T-helper 2 cell treated with Interferon-gamma antibody and Interleukin-4, amounts not matched to agents 100 ng/mL and 5 ng/mL, for 36 hours (primary cell): ENCODE measurements at regions not wholly inside any gene's neighbourhood (a gene's known extent, or its start where the extent isn't known, plus 50 kb on each side); places are given as distances from the start of the nearest gene placed in this dataset.

ENCODE experiments used
- intact Hi-C: fragments of 100-400 bp; cut with micrococcal nuclease; formaldehyde crosslinking; loops from one replicate; pipeline ENCODE4 v1.15.1; 2023

DNA sequence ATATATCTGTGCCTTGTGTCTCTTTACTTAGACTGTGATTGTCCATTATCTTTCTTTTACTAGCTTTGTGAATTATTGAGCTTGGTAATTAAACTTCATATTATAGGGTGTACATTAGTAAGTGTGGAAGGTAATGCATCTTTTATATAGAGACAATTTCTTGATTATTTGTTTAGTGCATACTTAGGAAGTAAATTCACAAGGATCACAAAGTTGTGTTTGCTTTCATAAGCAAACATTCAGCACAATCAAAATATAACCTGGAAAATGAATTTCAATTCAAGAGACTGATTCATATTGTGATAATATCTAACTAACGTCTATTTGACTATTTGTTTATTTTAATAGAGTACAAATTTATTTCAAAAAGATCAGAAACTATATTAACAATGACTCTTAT, 749.9 kb upstream of the NUDT12 start:
- intact Hi-C loops = no loop called here

DNA sequence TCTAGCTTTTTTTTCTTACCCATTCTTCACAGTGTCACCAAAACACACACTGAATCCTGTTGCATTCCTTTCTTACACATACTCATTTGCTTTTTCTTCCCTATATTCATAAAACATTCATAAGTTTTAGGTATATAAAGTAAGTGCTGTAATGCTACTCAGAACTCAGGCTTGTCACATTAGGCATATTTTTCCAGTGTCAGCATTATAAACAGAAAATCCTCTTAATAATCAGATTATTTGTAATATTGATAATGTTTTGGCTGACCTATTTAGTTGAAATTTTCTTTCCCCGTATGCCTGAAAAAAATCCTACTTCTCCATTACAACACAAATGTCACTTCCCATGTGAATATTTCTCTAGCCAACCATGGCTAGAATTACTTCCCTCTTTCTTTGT, 743.0 kb upstream of the NUDT12 start:
- intact Hi-C loops = no loop called here

DNA sequence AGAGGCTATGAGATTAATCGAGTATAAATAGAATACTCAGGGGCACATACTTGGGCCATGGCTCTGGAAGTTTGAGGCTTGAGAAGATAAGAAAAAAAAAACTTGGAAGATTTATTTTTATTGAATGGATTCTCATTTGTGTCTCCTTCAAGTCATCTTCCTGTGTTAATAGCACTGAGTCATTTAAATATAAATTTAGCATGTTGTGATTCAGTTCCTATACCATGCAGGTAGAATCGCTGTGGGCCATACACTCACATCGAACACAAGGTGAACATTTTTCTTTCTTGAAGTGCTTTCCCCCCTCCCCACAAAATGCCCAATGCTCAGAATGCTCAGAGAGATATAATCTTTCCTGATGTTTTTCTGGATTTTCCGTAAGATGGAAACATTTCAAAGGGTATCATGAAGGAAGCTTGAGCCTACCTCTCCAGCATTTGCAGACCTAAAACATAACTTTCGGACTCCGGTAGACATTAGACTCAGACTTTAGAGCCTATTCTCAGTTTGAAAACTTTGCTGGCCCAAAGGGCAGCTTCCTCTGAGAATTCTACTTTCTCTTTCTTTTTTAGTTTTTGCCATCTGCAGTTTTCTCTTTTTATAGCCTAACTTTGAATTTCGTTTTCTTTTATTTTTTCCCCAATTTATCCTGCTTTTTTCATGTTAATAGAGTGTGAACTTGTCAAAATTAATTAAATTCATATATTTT, 737.6 kb upstream of the NUDT12 start:
- intact Hi-C loops = no loop called here

DNA sequence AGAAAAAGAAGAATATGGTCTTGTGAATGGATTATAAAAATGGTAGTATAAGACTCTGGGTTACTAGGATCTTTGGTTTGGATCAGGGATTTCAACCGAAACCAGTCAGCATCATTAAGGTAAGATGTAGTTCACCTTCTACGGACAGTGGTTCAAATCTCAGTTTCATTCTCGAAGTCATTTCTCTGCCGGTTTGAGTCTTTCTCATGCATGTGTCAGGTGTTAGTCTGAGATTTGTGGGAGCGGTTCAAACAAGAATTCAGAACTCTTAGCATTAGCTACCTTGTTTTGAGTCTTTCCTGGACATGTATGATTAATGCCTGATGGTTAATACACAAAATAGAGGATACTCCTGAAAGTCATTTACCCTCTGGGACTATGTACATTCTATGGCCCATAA, 735.9 kb upstream of the NUDT12 start:
- intact Hi-C loops = no loop called here

DNA sequence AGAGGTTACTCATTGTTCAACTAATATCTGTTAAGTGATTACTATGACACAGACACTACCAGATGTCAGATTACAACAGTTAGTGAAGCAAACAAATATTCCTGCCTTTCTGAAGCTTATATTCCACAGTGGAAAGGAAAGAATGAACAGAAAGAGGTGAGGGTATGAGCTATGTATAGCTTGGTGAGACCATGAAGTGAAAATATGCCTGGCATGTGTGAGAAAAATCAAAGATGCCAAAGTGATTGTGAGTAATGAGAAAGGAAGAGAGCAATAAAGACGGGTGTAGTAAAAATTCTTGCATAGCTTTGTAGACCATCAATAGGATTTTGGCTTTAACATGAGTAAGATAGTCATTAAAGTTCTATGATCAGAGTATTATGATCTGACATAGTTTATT, 734.5 kb upstream of the NUDT12 start:
- intact Hi-C loops = no loop called here

DNA sequence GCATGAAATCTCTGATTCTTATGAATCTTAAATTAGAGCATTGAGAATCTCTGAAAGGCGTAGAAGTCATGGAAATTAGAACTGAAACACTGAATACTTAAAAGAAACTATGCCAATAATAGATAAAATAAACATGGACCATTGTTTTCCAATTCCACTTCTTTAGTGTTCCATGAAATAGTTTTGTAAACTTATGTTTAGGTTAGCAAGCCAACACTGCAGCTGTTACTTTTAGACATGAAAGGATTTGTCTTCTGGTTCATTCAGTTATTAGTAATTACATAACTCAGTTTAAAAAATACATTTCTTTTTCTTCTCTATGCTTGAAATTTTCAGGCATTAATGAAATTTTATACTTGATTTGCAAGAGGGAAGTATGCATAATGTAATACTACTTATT, 733.4 kb upstream of the NUDT12 start:
- intact Hi-C loops = no loop called here

DNA sequence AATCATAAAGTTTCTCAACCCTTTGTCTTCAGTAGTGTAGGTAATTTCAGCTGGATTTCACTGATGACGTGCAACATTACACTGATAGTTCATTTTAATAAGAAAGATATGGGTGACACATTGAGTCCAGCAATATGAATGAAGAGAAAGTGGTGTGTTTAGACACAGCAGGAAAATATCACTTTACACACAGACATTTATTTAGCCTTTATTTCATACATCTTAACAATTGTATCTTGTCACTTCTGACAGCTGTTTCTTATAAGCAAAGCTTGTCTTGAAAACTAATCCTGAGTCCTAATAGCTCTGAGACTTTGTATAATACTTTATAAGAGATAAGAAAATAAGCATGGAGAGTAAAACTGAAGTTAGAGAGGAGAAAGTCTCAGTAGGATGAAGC, 720.5 kb upstream of the NUDT12 start:
- intact Hi-C loops = no loop called here

DNA sequence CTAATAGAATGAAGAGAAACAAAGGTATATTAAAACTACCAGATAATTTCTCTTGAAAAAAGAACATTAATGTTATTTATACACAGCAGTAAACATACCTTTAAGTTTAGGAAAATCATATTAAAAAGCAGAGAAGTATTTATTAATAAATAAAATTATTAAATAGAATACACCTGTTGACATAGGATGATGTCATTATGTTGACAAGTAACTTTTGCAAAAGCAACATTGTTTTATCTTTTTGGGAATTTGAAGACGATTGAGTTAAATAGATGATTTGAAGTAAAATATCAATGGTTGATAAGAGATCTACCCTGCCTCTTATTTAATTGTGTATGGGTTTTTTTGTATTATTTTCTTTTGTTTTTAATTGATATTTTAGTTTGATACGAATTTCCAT, 711.1 kb upstream of the NUDT12 start:
- intact Hi-C loops = no loop called here

DNA sequence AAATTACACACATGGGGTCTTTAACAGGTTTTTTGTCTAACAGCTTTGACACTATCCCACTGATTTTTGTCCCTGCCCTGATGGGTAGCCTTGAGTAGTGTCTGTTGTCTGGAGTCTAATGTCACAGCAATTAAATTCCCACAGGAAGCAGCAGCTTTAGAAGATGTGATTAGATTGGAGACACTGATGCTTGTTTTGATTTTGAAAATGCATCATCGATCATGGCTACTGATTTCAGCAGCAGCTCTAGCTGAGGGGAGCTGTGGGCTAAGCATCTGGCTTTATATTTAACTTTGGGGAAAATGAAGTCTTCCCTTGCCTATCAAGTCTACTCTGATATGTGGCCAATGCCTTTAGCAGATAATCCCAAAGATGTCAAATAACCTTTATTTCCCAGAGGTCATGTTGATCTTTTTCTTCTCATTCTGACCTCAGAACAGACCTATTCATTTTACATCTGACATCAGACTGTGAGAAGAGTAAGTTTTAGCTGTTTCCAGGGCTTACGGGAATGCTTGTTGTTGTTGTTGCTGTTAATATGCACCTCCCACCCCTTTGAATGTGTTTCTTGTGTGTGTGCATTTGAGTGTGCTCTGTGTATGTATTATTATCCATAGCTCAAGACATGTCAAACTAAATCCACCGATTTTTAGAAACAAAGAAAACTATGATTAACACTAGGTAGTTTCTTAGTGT, 704.9 kb upstream of the NUDT12 start:
- intact Hi-C loops = no loop called here

DNA sequence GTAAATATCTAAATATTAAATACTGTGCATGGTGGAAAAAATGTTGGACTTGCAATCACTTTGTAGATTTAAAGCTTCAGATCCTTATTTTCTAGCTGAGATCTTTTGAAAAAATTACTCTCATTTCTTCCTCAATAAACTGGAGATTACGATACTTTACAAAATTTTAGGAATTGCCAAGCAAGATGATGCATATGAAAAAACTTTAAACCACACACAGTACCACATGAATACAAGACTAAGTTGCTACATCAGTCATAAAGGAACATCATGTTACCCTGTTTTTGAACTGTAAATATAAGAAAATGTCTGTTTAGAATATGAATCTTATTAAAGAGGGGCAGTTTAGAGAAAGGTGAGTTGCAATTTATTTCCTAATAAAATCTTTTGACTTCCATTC, 703.6 kb upstream of the NUDT12 start:
- intact Hi-C loops = no loop called here

DNA sequence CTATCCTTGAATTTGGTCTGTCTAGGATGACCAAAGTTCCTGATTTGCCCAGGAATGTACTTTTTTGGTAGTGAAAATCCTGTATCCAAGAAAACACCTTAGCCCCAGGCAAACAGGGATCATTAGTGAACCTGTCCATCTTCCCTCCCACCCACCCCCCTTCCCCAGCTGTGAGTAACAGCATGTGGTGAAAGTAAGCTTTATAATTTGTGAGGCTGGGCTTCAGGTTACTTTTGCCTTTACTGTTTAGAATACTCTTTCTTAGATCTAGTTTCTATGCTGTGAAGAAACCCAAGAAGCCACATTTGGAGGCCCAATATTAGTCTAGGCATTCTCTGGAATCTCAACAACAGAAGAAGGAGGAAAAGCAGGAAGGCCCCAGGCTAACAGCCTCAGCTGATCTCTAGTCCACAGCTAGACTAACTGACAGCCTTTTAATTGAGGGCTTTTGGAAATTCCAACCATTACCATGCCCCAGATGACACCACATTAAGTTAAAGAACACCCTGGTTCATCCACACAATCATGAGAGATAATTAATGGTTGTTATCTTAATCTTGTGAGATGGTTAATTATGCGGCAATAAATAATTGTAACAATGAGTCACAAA, 703.0 kb upstream of the NUDT12 start:
- intact Hi-C loops = no loop called here

DNA sequence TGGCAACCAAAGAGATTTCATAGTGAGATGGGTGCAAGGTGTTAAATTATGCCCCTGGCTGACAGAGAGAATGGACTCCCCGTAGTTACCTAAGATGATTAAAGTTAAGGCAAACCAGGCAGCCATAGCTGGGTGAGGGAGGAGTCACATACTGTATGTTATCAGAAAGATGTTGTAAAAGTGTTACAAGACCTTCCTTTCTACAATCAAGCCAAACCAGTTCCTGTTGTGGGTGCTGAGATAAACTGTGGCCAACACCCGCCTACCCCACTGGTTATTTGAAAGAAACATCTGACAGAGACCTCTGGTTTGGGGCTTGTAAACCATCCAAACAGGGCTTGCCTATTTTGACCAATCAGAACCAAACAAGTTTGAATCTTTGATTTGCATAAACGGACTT, 684.7 kb upstream of the NUDT12 start:
- intact Hi-C loops = no loop called here

DNA sequence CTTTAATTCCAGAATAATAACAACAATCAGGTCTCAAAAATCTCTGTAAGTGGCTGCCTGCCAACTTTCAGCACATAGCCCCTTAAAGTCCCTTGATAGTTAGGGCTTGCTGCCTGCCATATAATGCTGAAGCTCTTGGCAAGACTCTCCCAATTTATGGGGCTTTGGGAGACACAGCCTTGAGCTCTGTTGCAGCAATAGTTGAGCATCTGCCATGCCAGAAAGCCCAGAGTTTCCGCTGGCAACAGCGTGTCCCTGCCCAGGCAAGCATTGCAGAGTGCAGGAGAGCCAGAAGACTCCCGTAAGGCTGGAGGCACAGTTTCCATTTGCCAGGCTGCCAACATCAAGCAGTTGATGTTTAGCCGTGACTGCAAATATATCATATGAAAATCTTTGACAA, 678.5 kb upstream of the NUDT12 start:
- intact Hi-C loops = no loop called here

DNA sequence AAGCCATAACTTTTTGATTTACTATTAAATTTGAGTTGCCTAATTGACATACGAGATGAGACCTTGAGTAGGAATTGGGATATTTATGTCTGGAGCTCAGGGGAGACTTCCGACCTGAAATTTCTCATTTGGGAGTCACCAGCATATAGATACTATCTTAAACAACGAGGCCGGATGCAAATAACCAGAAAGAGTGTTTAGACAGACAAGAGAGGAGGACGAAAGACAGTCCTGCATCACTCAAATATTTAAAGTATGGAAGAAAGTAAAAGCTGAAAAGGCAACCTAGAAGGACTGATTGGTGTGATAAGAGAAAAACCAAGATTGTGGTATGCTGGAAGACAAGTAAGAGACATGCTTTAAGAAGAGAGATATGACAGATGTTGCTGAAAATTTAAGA, 675.0 kb upstream of the NUDT12 start:
- intact Hi-C loops = no loop called here

DNA sequence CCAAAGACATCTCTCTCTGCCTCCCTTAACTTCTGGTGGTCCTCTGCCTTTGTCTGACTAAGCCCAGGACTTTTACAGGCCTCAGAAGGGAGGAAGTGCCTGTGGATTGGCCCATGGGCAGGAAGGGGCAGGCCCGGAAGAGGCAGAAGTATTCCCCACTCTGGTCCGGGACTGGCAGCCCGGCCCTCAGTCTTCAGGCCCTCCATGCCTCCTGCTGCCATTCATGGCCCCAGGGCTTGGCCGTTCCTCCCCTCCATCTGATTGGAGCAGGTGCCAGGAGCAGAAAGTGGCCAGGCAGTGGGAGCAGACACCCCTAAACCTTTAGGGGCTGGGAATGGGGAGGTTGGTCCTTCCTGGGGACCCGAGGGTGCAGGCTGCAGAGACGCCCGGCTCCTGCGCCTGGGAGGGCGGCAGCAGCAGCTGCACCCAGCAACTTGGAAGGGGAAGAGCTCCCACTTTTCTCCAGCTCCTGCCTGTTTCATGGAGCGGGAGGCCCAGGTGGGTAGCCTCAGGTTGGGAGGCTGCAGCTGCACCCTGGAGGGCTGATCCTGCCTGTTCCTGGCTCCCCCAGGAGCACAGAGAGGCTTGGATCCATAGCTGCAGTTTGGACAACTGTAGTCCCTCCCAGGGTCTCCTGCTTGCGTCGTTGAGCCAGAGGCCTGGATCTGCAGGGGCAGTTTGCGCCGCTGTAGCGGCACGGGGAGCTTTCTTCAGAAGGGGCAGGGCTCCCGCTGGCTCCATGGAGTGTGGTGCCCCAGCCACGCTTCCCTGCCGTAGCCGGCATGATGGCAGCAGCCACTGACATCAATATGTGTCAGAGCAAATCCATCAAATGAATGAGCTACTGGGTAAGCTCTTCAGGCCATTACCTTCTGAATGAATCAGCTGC, 661.5 kb upstream of the NUDT12 start:
- intact Hi-C loops = no loop called here

DNA sequence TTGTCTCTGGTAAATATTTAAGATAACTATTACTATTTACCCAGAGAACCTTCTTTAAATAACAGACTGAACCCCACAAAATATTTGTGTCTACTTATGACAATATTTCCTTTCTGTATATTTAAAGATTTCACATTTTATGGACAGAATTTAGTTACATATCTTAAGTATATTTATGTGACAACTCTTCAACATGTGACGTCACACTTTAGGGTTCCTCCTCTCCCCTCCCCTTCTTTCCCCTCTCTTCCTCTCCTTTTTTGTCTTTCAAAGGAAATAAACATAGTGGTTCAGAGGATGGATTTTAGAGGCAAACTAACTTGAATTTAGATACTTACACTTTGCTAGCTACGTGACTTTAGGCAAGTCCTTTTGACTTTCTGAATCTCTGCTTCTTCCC, 655.6 kb upstream of the NUDT12 start:
- intact Hi-C loops = no loop called here

DNA sequence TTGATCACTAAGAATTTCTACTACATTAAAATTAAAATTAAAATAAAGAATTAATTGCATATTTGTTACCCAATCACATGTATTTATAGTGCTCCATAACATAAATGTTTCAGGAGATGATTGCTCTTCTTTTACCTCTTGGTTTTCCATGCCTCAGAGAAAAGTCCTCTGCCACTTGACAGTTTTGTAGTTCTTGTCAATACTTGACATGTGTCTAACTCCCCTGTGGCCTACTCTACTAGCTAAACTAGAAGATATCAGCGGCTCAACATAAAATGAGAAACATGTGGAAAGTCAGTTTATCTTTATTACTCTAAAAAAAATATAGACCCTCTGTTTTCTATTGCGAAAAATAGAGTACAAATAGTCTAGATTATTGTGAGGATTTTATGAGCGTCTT, 650.6 kb upstream of the NUDT12 start:
- intact Hi-C loops = no loop called here

DNA sequence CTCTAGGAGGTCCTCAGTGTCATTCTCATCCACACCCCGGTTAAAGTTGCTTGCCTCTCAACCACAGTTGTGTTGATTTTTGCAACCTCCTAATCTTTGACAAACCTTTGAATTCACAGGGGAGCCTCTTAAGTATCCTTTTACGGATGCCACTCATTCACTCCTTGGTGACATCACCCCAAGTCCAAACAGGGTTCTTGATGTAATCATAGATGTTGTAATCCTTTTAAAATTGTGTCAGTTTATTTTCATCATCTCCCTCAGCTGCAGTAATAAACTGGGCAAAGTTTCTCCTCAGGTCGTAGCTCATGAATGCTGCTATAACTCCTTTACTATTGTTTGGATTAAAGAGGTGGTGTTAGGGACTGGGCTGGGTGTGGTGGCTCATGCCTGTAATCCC, 637.2 kb upstream of the NUDT12 start:
- intact Hi-C loops = no loop called here

DNA sequence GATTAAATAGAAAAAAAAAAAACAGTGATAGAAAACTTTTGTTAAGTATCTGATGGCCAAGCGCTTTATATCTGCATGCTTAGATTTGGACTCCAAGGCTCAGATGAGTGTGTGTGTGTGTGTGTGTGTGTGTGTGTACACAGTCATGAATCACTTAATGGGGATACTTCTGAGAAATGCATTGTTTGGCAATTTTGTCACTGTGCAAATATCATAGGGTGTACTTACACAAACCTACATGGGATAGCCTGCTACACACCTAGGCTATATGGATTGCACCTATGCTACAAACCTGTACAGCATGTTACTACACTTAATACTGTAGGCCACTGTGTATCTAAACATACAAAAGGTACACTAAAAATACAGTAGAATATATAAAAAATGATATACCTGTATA, 635.6 kb upstream of the NUDT12 start:
- intact Hi-C loops = no loop called here

DNA sequence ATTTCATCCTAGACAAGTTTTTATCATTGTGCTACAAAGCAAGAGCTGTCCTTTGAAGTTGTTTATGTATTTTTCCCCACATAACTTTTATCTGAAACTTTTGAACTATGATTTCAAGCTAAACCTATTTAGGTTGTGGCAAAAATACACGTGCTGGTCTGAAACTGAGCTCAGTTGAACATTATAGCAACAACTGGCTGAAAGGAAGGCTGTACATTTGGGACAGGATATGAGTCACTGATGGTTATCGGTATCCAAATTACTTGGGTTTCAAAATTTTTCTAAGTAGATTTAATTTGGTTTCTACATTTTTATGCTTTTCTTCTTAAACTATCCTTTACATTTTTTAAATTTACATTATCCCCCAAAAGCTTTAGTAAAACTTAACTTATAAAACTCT, 627.3 kb upstream of the NUDT12 start:
- intact Hi-C loops = no loop called here

DNA sequence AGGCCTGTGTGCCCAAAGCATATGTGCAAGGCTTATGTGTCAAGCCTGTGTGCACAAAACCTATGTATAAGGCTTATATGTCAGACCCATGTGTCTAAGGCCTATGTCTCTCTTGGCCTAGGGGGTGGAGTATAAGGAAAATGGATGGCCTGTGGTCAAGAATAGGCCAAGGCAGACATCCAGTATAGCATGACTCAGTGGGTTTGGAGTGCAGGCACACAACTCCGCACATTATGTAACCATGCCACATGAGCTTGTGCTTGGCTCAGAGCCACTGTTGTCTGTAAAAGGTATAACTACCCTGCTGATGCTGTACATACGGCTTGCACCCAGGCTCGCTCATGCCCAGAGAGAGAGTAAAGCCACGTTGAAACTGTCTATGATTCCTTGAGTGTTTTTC, 626.4 kb upstream of the NUDT12 start:
- intact Hi-C loops = no loop called here

DNA sequence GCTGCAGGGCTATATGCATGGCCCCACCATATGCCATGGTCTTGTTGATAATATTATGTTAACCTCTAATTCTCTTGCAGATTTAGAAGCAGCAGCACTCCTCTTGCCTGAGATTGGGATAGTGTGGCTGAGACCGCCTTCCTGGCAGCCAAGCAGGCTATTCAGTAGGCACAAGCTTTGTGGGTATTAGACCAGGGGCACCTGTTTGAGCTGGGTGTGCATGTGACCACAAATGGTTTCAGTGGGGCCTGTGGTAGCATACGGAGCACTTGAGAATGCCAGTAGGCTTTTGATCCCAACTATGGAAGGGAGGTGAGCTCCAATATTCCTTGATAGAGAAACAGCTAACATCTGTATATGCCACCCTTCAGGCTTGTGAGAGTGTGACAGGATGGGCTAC, 625.1 kb upstream of the NUDT12 start:
- intact Hi-C loops = no loop called here
